Lower lobe of right lung (tissue), 2 donors: ENCODE measurements at regions not wholly inside any gene's neighbourhood (a gene's known extent, or its start where the extent isn't known, plus 50 kb on each side); places are given as distances from the start of the nearest gene placed in this dataset.

Source experiments
- ATAC-seq, 2 donors: fragments of 200-7000 bp; cut with Tn5 transposase; one replicate each; pipeline ENCODE4 v1.9.1; 2020 to 2022; ENCODE audit warnings: mild to moderate bottlenecking in 2 of 2, moderate library complexity in 2 of 2
- DNase-seq: peaks from one replicate; pipeline ENCODE4 v3.0.0-alpha.2; 2020
- H3K27ac ChIP-seq: fragments of 200-600 bp; one replicate; pipeline ENCODE4 v1.8.0; 2022
- H3K27me3 ChIP-seq: fragments of 200-600 bp; one replicate; pipeline ENCODE4 v1.8.0; 2022; ENCODE audit warnings: low read depth
- H3K36me3 ChIP-seq: fragments of 200-600 bp; one replicate; pipeline ENCODE4 v1.8.0; 2022; ENCODE audit warnings: mild to moderate bottlenecking
- H3K4me1 ChIP-seq: fragments of 200-600 bp; one replicate; pipeline ENCODE4 v1.8.0; 2022
- H3K4me3 ChIP-seq: fragments of 200-600 bp; one replicate; pipeline ENCODE4 v1.8.0; 2022; ENCODE audit warnings: mild to moderate bottlenecking
- H3K9me3 ChIP-seq: fragments of 200-600 bp; one replicate; pipeline ENCODE4 v1.8.0; 2022
- intact Hi-C: fragments of 100-400 bp; cut with DNase I; formaldehyde crosslinking; loops from one replicate; pipeline ENCODE4 v1.11.0; 2022
- TF ChIP-seq, protein P1 (sequence below): fragments of 200-600 bp; IDR thresholded peaks from one replicate; pipeline ENCODE4 v1.8.0; 2022; ENCODE audit warnings: antibody characterized with exemption, mild to moderate bottlenecking
- donor health status: DM: no; HTN: yes; CAD: no; lungs with severe emphysema.

DNA sequence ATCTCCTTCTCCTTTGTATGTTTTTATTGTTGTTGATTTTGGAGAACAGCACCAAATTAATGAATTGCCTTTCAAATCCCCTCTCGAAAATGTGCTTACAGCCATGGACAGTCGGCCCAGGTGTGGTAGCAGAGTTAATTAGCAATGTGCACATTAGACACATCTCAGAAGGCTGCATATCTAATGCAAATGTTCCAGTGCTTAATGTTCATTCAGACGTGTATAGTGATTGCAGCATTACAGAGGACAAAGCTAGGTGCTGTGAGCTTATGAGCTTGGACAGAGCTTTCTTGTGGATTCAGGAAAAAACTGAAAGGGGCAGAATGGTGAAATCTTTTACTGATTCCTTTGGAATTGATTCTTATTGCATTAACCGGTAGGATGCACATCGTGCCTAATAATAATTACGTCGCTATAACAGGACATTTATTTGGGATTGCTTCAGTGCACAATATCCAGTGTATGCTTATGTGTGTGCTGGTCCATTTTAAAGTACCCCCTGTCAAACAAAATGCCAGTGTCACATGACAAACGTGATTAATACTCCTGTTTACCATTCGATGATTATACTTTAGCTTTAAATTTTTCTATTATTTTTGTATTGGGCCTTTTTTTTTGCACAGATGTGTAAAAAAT lies 552.9 kb upstream of the EPHA5 start:
- ATAC-seq = no peak
- no peaks in the 10 kb centered on the region for H3K27me3 ChIP-seq
- no peak overlapping the region for H3K27ac ChIP-seq
- H3K4me1 ChIP-seq = no peaks in the 10 kb centered on the region
- no peaks in the 10 kb centered on the region for H3K36me3 ChIP-seq
- TF ChIP-seq, protein P1, sequence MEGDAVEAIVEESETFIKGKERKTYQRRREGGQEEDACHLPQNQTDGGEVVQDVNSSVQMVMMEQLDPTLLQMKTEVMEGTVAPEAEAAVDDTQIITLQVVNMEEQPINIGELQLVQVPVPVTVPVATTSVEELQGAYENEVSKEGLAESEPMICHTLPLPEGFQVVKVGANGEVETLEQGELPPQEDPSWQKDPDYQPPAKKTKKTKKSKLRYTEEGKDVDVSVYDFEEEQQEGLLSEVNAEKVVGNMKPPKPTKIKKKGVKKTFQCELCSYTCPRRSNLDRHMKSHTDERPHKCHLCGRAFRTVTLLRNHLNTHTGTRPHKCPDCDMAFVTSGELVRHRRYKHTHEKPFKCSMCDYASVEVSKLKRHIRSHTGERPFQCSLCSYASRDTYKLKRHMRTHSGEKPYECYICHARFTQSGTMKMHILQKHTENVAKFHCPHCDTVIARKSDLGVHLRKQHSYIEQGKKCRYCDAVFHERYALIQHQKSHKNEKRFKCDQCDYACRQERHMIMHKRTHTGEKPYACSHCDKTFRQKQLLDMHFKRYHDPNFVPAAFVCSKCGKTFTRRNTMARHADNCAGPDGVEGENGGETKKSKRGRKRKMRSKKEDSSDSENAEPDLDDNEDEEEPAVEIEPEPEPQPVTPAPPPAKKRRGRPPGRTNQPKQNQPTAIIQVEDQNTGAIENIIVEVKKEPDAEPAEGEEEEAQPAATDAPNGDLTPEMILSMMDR = no peak
- H3K4me3 ChIP-seq = no peak overlapping the region
- DNase-seq = no peak
- no peaks in the 10 kb centered on the region for H3K9me3 ChIP-seq
- intact Hi-C loops = no loop called here

DNA sequence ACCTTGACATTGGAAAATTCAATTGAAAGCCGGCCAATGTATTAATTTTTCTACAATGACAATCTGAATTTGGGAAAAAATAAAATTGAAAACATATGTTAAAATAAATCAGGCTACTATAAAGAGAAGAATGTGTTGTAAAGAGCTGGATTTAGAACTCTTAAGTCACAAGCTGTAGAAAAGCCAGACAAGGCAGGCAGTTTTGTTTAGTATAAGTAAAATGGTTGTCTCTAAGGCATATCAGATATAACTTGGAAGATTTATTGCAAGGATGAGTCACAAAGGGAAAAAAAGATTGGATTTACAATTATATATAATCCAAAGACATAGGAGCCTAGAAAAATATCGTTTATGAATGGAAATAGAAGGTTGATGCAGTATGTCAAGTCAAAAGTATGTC lies 549.1 kb upstream of the EPHA5 start:
- Histone ChIP-seq H3K27me3 (no peaks in the 10 kb centered on the region), H3K27ac (no peak overlapping the region), H3K36me3 (no peaks in the 10 kb centered on the region), H3K9me3 (no peaks in the 10 kb centered on the region), H3K4me1 (no peaks in the 10 kb centered on the region), H3K4me3 (no peak overlapping the region)
- TF ChIP-seq, protein P1 = no peak
- DNase-seq (no peak), ATAC-seq (no peak)
- intact Hi-C loops = no loop called here

DNA sequence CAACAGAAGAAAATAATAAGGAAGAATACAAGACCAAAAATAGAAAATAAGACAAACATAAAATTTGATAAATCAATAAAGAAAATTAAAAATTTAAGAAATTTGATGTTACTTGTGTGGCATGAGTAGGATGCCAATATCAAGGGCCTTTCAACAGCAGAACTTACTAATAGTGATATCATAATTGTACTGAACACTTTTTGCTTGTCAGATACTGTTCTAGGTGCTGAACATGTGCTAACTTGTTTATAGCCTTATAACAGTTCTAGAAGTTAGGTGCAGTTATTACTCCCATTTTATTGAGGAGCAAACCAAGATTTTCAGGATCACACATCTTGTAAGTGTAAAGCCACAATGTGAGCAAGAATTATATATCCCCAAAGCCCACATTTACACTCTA lies 546.0 kb upstream of the EPHA5 start:
- Histone ChIP-seq H3K4me1 (no peaks in the 10 kb centered on the region), H3K9me3 (no peaks in the 10 kb centered on the region), H3K4me3 (no peak overlapping the region), H3K27me3 (no peaks in the 10 kb centered on the region), H3K36me3 (no peaks in the 10 kb centered on the region), H3K27ac (no peak overlapping the region)
- intact Hi-C loops = no loop called here
- ATAC-seq (no peak), DNase-seq (no peak)
- TF ChIP-seq, protein P1 = no peak

DNA sequence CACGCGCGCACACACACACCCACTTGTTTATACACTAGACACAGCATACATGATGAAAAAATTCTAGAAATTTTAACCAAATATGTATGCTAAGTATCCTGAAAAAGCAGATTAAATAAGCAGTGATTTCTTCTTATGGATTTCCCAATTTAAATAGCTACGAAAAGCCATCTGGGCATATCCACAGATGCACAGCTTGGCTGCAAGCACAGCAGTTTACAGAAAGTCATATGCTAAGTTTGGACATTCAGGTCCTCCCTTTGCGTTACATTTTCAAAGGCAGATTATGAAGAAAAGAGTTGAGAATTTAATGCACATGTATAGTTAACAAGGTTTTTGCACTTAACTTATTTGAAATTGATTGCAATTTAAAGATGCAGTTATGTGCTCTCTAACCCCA lies 542.2 kb upstream of the EPHA5 start:
- TF ChIP-seq, protein P1 = no peak

DNA sequence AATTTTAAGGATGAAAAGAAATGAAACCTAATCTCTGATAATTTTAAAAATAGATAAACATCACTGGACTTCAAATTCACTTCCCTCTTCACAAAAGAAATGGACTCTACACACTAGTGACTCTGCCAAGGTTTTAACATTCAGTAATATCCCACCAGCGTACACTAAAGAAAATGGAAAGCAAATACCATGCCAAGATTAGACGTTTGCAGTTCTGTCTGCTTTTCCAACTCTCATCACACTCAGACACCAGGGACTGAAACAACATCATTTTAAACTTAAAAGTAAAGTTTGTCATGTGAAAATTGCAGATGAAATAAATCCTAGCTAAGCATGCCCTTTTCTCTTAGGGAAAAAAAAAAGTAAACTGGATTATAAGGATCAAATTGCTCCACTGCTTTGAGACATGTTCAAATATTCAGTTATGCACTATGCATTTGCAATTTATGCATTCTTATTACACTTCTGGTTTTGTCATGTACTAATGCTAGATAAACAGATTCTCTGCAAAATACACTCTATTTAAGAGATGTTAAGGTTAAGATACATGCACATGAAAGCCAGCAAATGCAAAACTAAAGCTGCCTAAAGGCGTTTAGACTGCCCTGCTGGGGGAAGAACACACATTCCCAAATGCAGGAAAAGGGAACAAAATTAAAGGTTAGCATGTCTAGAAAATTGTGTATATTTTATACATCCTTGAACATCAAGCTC lies 534.4 kb upstream of the EPHA5 start:
- TF ChIP-seq, protein P1 = no peak
- Histone ChIP-seq H3K36me3 (no peaks in the 10 kb centered on the region), H3K4me3 (no peak overlapping the region), H3K9me3 (no peaks in the 10 kb centered on the region), H3K27me3 (no peaks in the 10 kb centered on the region), H3K4me1 (no peaks in the 10 kb centered on the region), H3K27ac (no peak overlapping the region)
- ATAC-seq = no peak
- intact Hi-C loops = no loop called here
- no peak for DNase-seq

More for the DNA sequence above, 542.2 kb upstream of the EPHA5 start:
- Histone ChIP-seq H3K9me3 (no peaks in the 10 kb centered on the region), H3K36me3 (no peaks in the 10 kb centered on the region), H3K4me1 (no peaks in the 10 kb centered on the region), H3K27me3 (no peaks in the 10 kb centered on the region), H3K27ac (no peak overlapping the region), H3K4me3 (no peak overlapping the region)
- intact Hi-C loops = no loop called here
- DNase-seq (no peak), ATAC-seq (no peak)
